WI38 (cell line): ENCODE measurements at regions not wholly inside any gene's neighbourhood (a gene's known extent, or its start where the extent isn't known, plus 50 kb on each side); places are given as distances from the start of the nearest gene placed in this dataset.

Experiments
- H3K4me3 ChIP-seq: 2 replicates; pipeline ENCODE4 v1.5.1; 2011; ENCODE audit warnings: low read depth, mild to moderate bottlenecking, control low read depth, low read length
- TF ChIP-seq, protein P1 (sequence below): IDR thresholded peaks from 2 replicates; pipeline ENCODE4 v1.5.1; 2012; ENCODE audit warnings: low read depth, mild to moderate bottlenecking, control low read depth, low read length

DNA sequence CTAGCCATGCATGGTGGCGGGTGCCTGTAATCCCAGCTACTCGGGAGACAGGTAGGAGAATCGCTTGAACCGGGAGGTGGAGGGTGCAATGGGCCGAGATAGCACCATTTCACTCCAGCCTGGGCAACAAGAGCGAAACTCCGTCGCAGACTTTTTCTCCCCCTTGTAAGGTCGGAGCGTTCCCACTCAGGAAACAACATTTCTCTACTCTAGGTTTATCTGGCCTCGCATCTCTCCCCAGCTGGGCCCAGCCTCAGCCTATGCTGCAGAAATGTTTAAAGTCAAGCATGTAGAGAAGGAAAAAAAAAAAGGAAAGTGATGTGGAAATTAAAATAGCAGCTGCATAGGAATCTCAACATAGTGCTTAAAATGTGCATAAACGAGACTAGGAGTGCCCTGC is 172.3 kb downstream of the TRIM27 start:
- no peak overlapping the region for H3K4me3 ChIP-seq
- TF ChIP-seq, protein P1, sequence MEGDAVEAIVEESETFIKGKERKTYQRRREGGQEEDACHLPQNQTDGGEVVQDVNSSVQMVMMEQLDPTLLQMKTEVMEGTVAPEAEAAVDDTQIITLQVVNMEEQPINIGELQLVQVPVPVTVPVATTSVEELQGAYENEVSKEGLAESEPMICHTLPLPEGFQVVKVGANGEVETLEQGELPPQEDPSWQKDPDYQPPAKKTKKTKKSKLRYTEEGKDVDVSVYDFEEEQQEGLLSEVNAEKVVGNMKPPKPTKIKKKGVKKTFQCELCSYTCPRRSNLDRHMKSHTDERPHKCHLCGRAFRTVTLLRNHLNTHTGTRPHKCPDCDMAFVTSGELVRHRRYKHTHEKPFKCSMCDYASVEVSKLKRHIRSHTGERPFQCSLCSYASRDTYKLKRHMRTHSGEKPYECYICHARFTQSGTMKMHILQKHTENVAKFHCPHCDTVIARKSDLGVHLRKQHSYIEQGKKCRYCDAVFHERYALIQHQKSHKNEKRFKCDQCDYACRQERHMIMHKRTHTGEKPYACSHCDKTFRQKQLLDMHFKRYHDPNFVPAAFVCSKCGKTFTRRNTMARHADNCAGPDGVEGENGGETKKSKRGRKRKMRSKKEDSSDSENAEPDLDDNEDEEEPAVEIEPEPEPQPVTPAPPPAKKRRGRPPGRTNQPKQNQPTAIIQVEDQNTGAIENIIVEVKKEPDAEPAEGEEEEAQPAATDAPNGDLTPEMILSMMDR = no peak

DNA sequence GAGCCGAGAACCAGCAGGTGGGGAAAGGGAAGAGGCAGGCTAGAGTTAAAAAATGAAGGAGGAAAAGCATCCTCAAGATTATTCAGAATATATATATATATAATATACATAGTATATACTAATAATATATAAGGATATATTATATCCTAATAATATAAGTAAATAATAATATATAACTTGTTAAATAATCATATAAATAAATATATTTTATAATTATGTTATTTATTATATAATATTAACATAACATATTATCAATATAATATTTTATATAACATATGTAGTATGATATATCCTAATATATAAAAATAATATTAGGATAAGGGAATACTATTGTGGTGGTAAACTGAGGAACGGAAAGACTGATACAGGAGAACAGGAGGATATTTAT is 171.8 kb downstream of the TRIM27 start:
- TF ChIP-seq, protein P1 = no peak
- H3K4me3 ChIP-seq = no peak overlapping the region

DNA sequence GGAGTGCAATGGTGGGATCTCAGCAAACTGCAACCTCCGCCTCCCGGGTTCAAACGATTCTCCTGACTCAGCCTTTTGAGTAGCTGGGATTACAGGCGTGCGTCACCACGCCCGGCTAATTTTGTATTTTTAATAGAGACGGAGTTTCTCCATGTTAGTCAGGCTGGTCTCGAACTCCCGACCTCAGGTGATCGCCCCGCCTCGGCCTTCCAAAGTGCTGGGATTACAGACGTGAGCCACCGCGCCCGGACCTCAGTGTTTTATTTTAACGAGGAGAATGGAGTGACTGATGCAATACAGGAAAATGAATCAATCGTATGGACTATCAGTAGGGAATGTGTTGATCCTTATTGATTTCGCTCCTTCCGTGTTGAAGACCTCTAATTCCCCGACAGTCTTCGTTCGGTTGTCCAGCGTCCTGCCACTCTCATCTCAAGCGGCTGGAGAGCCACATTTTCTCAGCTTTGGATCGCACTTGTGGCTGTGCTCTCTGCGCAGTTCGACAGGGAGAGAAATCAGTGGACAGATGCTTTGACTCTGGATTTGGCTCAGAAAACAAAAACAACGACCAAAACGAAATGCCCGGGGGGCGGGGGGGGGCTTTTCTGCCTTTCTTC is 166.2 kb downstream of the TRIM27 start:
- TF ChIP-seq, protein P1 = no peak
- 0 out of 2 replicates have a peak overlapping the region, but pooled peaks have one; percentile 39 for H3K4me3 ChIP-seq

DNA sequence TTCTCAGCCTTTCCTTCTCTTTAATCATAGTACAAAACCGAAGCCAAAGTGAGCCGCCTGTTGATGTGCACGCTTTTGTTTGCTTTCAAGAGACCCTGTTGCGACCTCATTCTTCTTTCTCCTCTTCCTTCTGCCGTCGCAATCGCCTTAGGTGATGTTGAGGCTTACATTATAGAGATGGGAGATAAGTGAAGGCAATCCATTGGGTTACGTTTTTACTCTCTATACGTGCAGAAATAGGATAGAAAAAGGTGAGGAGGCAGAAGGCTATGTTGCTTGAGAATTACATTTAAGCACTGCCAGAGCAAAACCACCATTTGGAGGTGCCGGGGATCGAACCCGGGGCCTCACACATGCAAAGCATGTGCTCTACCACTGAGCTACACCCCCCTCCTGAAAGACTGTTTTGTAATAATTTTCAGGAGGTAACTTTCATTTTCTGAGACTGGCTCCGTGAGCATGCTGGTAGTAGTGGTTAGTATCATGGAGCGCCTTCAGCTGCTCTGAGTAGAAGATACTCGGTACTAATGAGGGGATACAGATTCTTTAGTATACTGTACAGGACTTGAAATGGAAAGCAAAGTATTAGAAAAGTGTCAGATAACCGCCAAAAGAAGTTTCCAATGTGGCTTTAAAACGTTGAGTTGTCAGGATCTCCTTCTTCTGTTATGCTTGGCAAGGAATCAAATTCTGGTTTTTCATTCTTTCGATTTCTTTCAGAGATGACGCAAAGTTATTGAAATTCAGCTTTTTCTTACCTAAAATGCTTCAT is 165.6 kb downstream of the TRIM27 start:
- peak overlapping the region; percentile 39 for H3K4me3 ChIP-seq

DNA sequence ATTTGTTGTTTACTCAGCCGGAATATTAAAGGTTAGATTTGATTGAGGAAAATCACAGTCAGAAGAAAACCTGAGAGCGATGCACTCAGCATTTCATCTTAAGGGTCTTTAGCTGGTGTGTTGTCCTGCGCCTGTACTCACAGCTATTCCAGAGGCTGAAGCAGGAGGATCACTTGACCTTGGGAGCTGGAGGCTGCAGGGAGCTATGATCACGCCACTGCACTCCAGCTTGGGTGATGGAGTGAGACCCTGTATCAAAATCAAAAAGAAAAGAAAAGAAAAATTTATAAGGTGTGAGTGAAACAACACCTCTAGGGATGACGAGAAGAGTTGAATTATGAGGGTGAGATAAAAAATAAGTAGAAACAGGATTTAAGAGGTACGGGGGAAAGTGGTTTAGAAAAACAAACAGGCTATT is 165.0 kb downstream of the TRIM27 start:
- TF ChIP-seq, protein P1 = no peak

More for the DNA sequence above, 165.6 kb downstream of the TRIM27 start:
- TF ChIP-seq, protein P1 = no peak

DNA sequence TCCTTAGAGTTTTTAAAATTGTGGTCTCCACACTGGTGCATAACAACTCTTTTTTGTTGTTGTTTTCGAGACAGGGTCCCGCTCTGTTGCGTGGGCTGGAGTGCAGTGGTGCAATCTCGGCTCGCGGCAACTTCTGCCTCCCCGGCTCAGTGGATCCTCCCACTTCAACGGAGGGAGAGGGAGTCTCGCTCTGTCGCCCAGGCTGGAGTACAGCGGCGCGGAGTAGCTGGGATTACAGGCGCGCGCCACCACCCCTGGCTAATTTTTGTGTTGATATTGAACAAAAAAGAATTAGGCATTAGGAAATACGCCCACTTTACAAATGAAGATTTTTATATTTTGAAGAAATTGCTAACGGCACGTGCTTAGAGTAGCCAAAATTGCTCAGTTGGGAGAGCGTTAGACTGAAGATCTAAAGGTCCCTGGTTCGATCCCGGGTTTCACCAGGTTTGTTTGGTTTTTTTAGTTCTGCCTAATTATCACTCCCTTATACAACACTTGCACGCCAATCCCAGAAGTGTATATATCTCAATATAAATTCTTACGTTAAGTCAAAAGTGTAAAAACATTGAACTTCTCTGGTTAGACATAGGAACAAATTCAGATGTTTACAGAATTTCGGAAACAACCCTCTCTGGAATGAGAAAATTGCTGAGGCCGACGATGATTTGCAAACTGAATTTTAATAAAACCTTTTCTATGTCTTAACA is 159.6 kb downstream of the TRIM27 start:
- no peak overlapping the region for H3K4me3 ChIP-seq
- TF ChIP-seq, protein P1 = no peak

More for the DNA sequence above, 165.0 kb downstream of the TRIM27 start:
- H3K4me3 ChIP-seq = peak overlapping the region; percentile 39
